ENCODE measurements at regions not wholly inside any gene's neighbourhood (a gene's known extent, or its start where the extent isn't known, plus 50 kb on each side); places are given as distances from the start of the nearest gene placed in this dataset.

DNA sequence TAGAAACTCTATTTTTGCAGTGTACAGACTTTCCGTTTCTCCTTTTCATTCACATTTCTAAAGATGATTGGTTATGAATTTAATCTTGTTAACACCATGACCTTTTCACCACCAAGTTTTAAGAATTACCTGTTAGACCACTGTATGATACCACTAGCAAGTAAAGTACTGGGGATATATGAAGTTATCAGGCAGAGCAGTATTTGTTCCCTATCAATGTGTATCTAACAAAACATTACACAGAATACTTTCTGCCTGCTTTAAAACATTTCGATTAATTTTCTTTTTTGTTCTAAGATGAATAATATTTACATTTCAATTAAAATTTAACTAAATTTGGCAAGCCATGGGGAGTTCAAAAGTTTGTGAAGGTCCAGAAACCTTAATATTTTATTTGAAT, 49.9 kb upstream of the AHR start (continued):
- TF ChIP-seq ZNF709 (CRISPR knock-in tag; IDR thresholded peaks at IDR 0.05) (no peak), ZFP82 (CRISPR knock-in tag; IDR thresholded peaks at IDR 0.05; ENCODE audit: borderline replicate concordance) (no peak), NFYB (CRISPR knock-in tag; IDR thresholded peaks at IDR 0.05) (no peak), ETV6 (CRISPR knock-in tag; conservative IDR thresholded peaks at IDR 0.05) (no peak), RBFOX2 (IDR thresholded peaks at IDR 0.05; ENCODE audit: low read depth, low read length) (no peak)
- TF ChIP-seq, protein P1, sequence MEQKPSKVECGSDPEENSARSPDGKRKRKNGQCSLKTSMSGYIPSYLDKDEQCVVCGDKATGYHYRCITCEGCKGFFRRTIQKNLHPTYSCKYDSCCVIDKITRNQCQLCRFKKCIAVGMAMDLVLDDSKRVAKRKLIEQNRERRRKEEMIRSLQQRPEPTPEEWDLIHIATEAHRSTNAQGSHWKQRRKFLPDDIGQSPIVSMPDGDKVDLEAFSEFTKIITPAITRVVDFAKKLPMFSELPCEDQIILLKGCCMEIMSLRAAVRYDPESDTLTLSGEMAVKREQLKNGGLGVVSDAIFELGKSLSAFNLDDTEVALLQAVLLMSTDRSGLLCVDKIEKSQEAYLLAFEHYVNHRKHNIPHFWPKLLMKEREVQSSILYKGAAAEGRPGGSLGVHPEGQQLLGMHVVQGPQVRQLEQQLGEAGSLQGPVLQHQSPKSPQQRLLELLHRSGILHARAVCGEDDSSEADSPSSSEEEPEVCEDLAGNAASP (CRISPR knock-in tag; IDR thresholded peaks at IDR 0.05; ENCODE audit: borderline replicate concordance): no peak
- TF ChIP-seq, protein P2, sequence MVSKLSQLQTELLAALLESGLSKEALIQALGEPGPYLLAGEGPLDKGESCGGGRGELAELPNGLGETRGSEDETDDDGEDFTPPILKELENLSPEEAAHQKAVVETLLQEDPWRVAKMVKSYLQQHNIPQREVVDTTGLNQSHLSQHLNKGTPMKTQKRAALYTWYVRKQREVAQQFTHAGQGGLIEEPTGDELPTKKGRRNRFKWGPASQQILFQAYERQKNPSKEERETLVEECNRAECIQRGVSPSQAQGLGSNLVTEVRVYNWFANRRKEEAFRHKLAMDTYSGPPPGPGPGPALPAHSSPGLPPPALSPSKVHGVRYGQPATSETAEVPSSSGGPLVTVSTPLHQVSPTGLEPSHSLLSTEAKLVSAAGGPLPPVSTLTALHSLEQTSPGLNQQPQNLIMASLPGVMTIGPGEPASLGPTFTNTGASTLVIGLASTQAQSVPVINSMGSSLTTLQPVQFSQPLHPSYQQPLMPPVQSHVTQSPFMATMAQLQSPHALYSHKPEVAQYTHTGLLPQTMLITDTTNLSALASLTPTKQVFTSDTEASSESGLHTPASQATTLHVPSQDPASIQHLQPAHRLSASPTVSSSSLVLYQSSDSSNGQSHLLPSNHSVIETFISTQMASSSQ (IDR thresholded peaks at IDR 0.05; ENCODE audit: low read depth): no peak
- TF ChIP-seq, protein P2 (CRISPR knock-in tag; IDR thresholded peaks at IDR 0.05; ENCODE audit: borderline replicate concordance): no peak

Small RNAs in the stretch of these regions (small RNA-seq; reads per million reads assigned to genes)
- gene RF00017 (ENCODE audit: insufficient read depth in 2 of 3, insufficient read length in 3 of 3, low read depth in 2 of 3, low replicate concordance in 1 of 3): 0 reads per million in 3 experiments

Data from HepG2 (cell line).